ENCODE measurements at regions not wholly inside any gene's neighbourhood (a gene's known extent, or its start where the extent isn't known, plus 50 kb on each side); places are given as distances from the start of the nearest gene placed in this dataset.

DNA sequence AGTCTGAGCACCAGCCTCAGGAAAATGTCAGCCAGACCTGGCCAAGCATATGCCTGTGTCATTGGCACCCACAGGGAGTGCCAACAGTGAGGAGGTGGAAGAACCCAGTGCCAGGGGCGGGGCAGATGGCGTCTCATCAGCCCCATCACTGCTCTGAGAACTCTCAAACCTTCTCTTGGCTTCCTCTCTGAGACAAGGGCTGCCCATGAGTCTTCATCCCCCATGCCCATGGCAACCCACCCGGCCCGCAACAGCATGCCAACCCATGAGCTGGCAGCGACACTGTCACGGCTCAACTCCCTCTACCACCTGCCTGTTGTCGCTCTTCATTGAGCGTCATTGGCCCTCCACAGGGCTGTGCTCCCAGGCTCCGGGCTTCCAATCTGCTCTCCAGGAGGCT lies 340.5 kb downstream of the BUD13 start:
- no peak overlapping the region for H3K4me3 ChIP-seq (ENCODE audit: low read depth, low read length)
- no peak for DNase-seq (ENCODE audit: low read depth)

- H3K4me3 ChIP-seq (ENCODE audit: low read depth, low read length), result no peak overlapping the region
- DNase-seq (ENCODE audit: low read depth), result no peak
These were observed 340.9 kb downstream of the BUD13 start for GRCh38 chr11:116431842-116432241.

DNA sequence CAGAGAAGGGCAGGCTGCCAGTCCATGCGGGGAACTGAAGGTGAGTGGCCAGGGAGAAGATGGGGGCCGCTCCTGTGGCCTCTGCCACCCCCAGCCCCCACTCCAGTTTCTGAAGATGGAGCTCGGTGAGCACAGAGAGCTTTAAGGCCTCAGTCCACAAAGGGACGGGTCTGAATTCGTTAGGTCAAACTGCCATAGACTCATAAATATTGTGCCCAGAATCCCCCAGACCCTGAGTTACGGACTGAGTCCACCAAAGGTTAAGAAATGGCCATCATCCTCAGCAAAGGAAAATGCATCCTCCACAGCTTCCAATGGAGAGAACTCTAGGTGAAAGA lies 344.2 kb downstream of the BUD13 start:
- DNase-seq (ENCODE audit: low read depth), result no peak

GRCh38 chr11:116427903-116428637 lies 344.7 kb downstream of the BUD13 start:
- no peak for DNase-seq (ENCODE audit: low read depth)
- no peak overlapping the region for H3K4me3 ChIP-seq (ENCODE audit: low read depth, low read length)

More for the DNA sequence above, 344.2 kb downstream of the BUD13 start:
- no peak overlapping the region for H3K4me3 ChIP-seq (ENCODE audit: low read depth, low read length)

GRCh38 chr11:116427337-116427902 lies 345.4 kb downstream of the BUD13 start:
- H3K4me3 ChIP-seq (ENCODE audit: low read depth, low read length), result no peak overlapping the region
- DNase-seq (ENCODE audit: low read depth), result no peak

- H3K4me3 ChIP-seq (ENCODE audit: low read depth, low read length), result no peak overlapping the region
These were observed 346.0 kb downstream of the BUD13 start for GRCh38 chr11:116426761-116427160.

GRCh38 chr11:116424615-116425261 lies 348.0 kb downstream of the BUD13 start:
- DNase-seq (ENCODE audit: low read depth), result no peak
- no peak overlapping the region for H3K4me3 ChIP-seq (ENCODE audit: low read depth, low read length)

More at GRCh38 chr11:116426761-116427160, 346.0 kb downstream of the BUD13 start:
- no peak for DNase-seq (ENCODE audit: low read depth)

GRCh38 chr11:116422956-116423600 lies 349.7 kb downstream of the BUD13 start:
- no peak for DNase-seq (ENCODE audit: low read depth)
- H3K4me3 ChIP-seq (ENCODE audit: low read depth, low read length), result no peak overlapping the region

DNA sequence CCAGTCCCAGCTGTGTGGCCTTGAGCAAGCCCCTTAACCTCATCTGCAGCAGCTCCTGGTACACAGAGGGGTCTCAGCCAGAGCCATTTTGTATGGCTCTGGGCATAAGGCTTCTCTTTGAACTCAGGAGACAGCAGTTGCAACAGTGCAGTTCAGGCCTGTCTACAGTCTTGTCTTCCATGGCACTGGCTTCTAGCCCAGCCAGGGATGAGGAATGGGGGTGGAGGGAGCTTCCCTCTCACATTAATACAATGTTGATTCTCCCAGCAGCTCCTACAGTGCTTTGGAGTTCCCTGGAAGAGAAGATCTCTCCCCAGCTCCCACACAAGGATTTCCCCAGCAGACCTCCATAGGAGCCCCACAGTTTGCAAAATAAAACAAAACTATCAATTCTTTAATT lies 350.2 kb downstream of the BUD13 start:
- H3K4me3 ChIP-seq (ENCODE audit: low read depth, low read length), result no peak overlapping the region
- DNase-seq (ENCODE audit: low read depth), result no peak

DNA sequence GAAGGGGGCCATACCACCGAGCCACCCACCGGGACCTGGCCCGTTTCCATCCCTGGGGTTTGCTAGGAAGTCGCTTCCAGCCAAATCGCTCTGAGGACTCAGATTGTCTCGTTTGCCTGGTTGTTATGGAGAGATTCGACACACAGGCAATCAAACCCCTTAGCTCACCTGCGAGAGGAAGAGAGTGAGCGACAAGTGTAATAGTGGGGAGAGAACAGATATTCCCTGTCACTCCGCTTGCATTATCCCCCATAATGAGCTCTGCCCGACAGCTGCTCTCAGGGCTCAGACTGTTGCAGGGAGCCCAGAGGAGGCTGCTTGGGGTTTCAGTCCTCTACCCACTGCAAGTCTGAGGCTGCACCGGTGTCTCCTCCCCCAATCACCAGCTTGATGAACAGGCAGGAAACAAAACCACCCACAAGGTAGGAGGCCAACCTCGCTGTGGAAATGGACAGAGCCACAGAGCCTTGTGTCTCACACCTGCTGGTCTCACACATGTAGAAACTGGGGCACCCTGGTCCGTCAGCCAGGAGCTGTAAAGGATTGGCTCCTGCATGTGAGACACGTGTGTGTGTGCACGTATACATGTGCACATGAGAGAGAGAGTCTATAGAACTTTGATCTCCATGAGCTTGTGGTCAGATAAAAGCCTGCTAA lies 351.1 kb downstream of the BUD13 start:
- no peak for DNase-seq (ENCODE audit: low read depth)
- no peak overlapping the region for H3K4me3 ChIP-seq (ENCODE audit: low read depth, low read length)

GRCh38 chr11:116420770-116421528 lies 351.8 kb downstream of the BUD13 start:
- DNase-seq (ENCODE audit: low read depth), result no peak
- H3K4me3 ChIP-seq (ENCODE audit: low read depth, low read length), result no peak overlapping the region

GRCh38 chr11:116420030-116420429 lies 352.8 kb downstream of the BUD13 start:
- H3K4me3 ChIP-seq (ENCODE audit: low read depth, low read length), result no peak overlapping the region
- DNase-seq (ENCODE audit: low read depth), result no peak

GRCh38 chr11:116418388-116419041 lies 354.3 kb downstream of the BUD13 start:
- no peak for DNase-seq (ENCODE audit: low read depth)
- H3K4me3 ChIP-seq (ENCODE audit: low read depth, low read length), result no peak overlapping the region

DNA sequence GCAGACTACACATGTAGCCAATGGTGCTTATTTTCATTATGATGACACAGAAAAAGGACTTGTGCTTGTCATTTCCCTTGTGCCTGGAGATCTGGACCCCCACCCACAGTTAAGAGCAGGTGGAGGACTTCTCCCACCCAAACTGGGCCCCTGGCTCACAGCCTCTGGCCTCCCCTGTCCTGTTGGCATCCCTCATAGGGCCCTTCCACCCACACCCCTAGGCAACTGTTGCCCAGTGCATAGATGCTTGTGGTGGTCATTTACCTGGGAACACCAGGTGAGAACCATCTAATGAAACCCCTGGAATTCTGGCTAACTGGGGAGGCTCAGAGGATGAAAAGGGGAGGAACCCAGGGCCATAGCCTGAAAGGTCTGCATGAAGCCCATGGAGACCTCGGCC lies 355.9 kb downstream of the BUD13 start:
- DNase-seq (ENCODE audit: low read depth), result no peak

DNA sequence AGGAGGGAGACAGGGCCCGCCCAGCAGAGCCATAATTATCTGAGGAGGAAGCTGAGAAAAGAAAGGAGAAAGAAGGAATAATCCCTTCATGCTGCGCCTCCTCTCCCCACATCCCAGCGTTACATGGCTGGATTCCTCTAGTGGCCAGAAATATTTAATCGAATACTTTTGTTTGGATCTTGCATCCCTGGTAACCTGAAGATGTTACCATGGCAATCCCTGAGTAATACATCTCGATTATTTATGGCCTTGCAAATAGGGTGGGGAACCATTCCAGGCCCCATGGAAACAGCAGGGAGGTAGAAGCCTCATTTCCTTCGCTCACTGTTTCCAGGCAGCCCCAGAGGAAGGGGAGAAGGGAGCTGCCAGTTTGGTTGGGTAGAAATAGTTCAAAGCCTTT lies 357.7 kb downstream of the BUD13 start:
- no peak overlapping the region for H3K4me3 ChIP-seq (ENCODE audit: low read depth, low read length)
- no peak for DNase-seq (ENCODE audit: low read depth)

More for the DNA sequence above, 355.9 kb downstream of the BUD13 start:
- H3K4me3 ChIP-seq (ENCODE audit: low read depth, low read length), result no peak overlapping the region

DNA sequence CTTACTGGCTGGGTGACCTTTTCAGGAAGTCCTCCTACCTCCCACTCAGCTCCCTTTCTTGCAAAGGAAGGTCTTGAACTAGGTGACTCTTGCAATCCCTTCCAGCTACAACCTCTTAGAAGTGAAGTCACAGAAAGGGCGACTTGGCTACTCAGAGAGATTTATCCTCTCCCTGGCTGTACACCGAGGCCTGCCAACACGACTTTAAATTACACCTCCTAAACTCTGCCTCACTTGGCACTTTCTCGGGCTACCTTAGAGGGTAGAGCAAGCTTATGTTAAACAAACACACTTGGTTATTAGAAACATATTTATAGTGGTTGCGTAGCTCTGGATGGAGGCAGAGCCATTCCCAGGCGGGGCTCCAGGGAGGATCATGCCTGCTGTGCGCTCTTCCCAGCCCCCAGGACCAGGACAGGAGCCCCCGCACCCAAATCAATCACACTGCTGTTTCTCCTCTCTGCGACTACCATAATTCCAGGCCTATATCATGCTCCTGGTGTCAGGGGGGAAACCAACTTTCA lies 358.4 kb downstream of the BUD13 start:
- DNase-seq (ENCODE audit: low read depth), result no peak
- no peak overlapping the region for H3K4me3 ChIP-seq (ENCODE audit: low read depth, low read length)

- H3K4me3 ChIP-seq (ENCODE audit: low read depth, low read length), result no peak overlapping the region
- DNase-seq (ENCODE audit: low read depth), result no peak
These were observed 359.2 kb downstream of the BUD13 start for GRCh38 chr11:116413301-116414242.
